BE2C (cell line): ENCODE measurements at regions not wholly inside any gene's neighbourhood (a gene's known extent, or its start where the extent isn't known, plus 50 kb on each side); places are given as distances from the start of the nearest gene placed in this dataset.

Experiments
- DNase-seq: peaks from one replicate; pipeline ENCODE4 v3.0.0-alpha.2; 2020
- H3K27me3 ChIP-seq: fragments of 250-450 bp; sonication (Bioruptor Pico); 2 replicates; pipeline ENCODE4 v1.5.1; 2020; ENCODE audit warnings: mild to moderate bottlenecking
- H3K36me3 ChIP-seq: fragments of 250-450 bp; sonication (Bioruptor Pico); 2 replicates; pipeline ENCODE4 v1.5.1; 2020; ENCODE audit warnings: mild to moderate bottlenecking
- H3K4me1 ChIP-seq: fragments of 250-450 bp; sonication (Bioruptor Pico); 2 replicates; pipeline ENCODE4 v1.5.1; 2020
- H3K4me3 ChIP-seq: 2 replicates; pipeline ENCODE4 v1.5.1; 2011; ENCODE audit warnings: low read depth, low read length
- H3K9me3 ChIP-seq: fragments of 250-450 bp; sonication (Bioruptor Pico); 2 replicates; pipeline ENCODE4 v1.5.1; 2020
- TF ChIP-seq, protein P1 (sequence below): IDR thresholded peaks from 2 replicates; pipeline ENCODE4 v1.5.1; 2012; ENCODE audit warnings: mild to moderate bottlenecking, low read depth, low read length

GRCh38 chr2:5150871-5151270 lies 541.3 kb upstream of the SOX11 start:
- Histone ChIP-seq H3K36me3 (no peaks in the 10 kb centered on the region), H3K4me1 (no peaks in the 10 kb centered on the region), H3K4me3 (no peak overlapping the region), H3K27me3 (no peaks in the 10 kb centered on the region), H3K9me3 (no peaks in the 10 kb centered on the region)
- DNase-seq = no peak
- TF ChIP-seq, protein P1, sequence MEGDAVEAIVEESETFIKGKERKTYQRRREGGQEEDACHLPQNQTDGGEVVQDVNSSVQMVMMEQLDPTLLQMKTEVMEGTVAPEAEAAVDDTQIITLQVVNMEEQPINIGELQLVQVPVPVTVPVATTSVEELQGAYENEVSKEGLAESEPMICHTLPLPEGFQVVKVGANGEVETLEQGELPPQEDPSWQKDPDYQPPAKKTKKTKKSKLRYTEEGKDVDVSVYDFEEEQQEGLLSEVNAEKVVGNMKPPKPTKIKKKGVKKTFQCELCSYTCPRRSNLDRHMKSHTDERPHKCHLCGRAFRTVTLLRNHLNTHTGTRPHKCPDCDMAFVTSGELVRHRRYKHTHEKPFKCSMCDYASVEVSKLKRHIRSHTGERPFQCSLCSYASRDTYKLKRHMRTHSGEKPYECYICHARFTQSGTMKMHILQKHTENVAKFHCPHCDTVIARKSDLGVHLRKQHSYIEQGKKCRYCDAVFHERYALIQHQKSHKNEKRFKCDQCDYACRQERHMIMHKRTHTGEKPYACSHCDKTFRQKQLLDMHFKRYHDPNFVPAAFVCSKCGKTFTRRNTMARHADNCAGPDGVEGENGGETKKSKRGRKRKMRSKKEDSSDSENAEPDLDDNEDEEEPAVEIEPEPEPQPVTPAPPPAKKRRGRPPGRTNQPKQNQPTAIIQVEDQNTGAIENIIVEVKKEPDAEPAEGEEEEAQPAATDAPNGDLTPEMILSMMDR = no peak

DNA sequence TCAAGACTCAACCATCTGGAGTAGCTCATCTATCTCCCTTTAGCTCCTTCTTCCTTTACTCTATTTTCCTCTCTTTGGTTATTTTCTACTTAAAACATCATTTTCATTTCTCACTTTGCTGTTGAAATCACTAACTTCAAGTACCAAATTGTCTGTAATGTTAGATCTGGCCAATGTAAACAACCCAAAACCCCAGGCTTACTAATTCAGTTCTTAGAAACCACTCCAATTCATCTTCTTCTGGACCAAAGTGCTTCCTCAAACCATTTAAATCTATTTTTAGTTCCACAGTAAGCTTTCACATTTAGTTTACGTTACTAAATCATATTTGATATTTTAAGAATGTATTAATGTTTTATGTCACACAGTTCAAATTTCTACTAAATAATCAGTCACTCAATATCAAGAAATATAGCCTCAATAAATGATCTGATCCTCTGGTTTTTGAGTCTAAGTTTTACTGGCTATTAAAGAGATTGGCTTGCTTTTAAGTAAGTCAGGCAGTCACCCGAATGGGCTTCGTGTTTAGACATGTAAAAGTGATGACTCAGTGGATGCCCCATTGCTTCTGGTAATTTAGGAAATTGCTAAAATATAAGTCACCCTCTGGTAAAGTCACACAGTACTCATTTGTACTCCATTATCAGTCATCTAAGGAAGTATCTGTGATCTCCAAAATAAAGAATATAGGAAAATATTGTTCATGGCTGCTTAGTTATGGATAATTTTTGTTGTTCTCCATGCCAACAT lies 527.2 kb upstream of the SOX11 start:
- Histone ChIP-seq H3K36me3 (no peaks in the 10 kb centered on the region), H3K27me3 (no peaks in the 10 kb centered on the region), H3K4me3 (no peak overlapping the region), H3K4me1 (no peaks in the 10 kb centered on the region), H3K9me3 (no peaks in the 10 kb centered on the region)
- no peak for DNase-seq
- TF ChIP-seq, protein P1 = no peak

- DNase-seq = no peak
- H3K4me3 ChIP-seq = no peak overlapping the region
- no peaks in the 10 kb centered on the region for H3K9me3 ChIP-seq
- TF ChIP-seq, protein P1 = no peak
- H3K27me3 ChIP-seq = no peaks in the 10 kb centered on the region
- H3K4me1 ChIP-seq = no peaks in the 10 kb centered on the region
- no peaks in the 10 kb centered on the region for H3K36me3 ChIP-seq
These were observed 519.3 kb upstream of the SOX11 start for GRCh38 chr2:5172923-5173322.

GRCh38 chr2:5173876-5174535 lies 518.2 kb upstream of the SOX11 start:
- H3K4me3 ChIP-seq = no peak overlapping the region
- no peaks in the 10 kb centered on the region for H3K9me3 ChIP-seq
- H3K4me1 ChIP-seq = no peaks in the 10 kb centered on the region
- no peaks in the 10 kb centered on the region for H3K36me3 ChIP-seq
- TF ChIP-seq, protein P1 = no peak
- no peak for DNase-seq
- H3K27me3 ChIP-seq = no peaks in the 10 kb centered on the region

- H3K9me3 ChIP-seq = no peaks in the 10 kb centered on the region
- TF ChIP-seq, protein P1 = no peak
- DNase-seq = no peak
- H3K4me1 ChIP-seq = no peaks in the 10 kb centered on the region
- H3K27me3 ChIP-seq = no peaks in the 10 kb centered on the region
- no peak overlapping the region for H3K4me3 ChIP-seq
- no peaks in the 10 kb centered on the region for H3K36me3 ChIP-seq
These were observed 517.0 kb upstream of the SOX11 start for GRCh38 chr2:5175231-5175630.

DNA sequence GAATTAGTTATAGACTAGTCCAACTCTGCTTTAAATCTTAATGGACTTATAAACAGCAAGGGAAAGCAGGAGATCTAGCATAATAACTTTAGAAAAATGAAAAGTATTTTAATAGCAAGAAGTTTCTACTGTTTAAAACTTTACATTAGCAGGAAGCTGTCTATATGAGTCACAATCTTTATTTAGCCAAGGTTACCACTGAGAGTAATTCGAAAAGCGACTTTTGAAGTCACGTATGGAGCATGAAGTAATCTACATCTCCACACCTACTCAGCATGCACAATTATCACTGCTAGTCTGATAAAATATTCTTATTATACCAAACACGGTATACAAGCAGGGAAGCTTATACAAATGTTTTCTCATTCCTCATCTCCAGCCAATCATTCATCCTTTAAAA lies 515.4 kb upstream of the SOX11 start:
- Histone ChIP-seq H3K27me3 (no peaks in the 10 kb centered on the region), H3K36me3 (no peaks in the 10 kb centered on the region), H3K9me3 (no peaks in the 10 kb centered on the region), H3K4me1 (no peaks in the 10 kb centered on the region), H3K4me3 (no peak overlapping the region)
- no peak for DNase-seq
- TF ChIP-seq, protein P1 = no peak
